H9 (cell line): ENCODE measurements at regions not wholly inside any gene's neighbourhood (a gene's known extent, or its start where the extent isn't known, plus 50 kb on each side); places are given as distances from the start of the nearest gene placed in this dataset.

Experiments used
- DNase-seq: peaks from one replicate; pipeline ENCODE4 v3.0.0-alpha.2; 2017
- H2AFZ ChIP-seq: one replicate; pipeline ENCODE4 v1.6.1; 2013; ENCODE audit warnings: mild to moderate bottlenecking, low read length, control low read depth, moderate library complexity
- H2AK5ac ChIP-seq: 2 replicates; pipeline ENCODE4 v1.6.1; 2013; ENCODE audit warnings: low read length, control low read depth, mixed read lengths; ENCODE audit not compliant: insufficient read length
- H2BK120ac ChIP-seq: one replicate; pipeline ENCODE4 v1.6.1; 2013; ENCODE audit warnings: low read depth, mild to moderate bottlenecking, low read length, control low read depth, inconsistent platforms; ENCODE audit not compliant: poor library complexity, severe bottlenecking
- H2BK12ac ChIP-seq: 2 replicates; pipeline ENCODE4 v1.6.1; 2013; ENCODE audit warnings: low read length, control low read depth, mixed read lengths, low read depth; ENCODE audit not compliant: insufficient read length
- H2BK15ac ChIP-seq: 2 replicates; pipeline ENCODE4 v1.6.1; 2013; ENCODE audit warnings: low read depth, low read length, control low read depth
- H2BK20ac ChIP-seq: one replicate; pipeline ENCODE4 v1.6.1; 2013; ENCODE audit warnings: low read depth, mild to moderate bottlenecking, low read length, control low read depth, inconsistent platforms; ENCODE audit not compliant: poor library complexity, severe bottlenecking
- H2BK5ac ChIP-seq: 2 replicates; pipeline ENCODE4 v1.6.1; 2013; ENCODE audit warnings: low read length, control low read depth, mixed read lengths; ENCODE audit not compliant: insufficient read length
- H3K14ac ChIP-seq: 2 replicates; pipeline ENCODE4 v1.6.1; 2013; ENCODE audit warnings: low read length, control low read depth; ENCODE audit not compliant: insufficient read depth
- H3K18ac ChIP-seq: 2 replicates; pipeline ENCODE4 v1.6.1; 2013; ENCODE audit warnings: low read depth, mild to moderate bottlenecking, mixed read lengths, low read length, control low read depth; ENCODE audit not compliant: insufficient read length
- H3K23ac ChIP-seq: 2 replicates; pipeline ENCODE4 v1.6.1; 2013; ENCODE audit warnings: low read length, control low read depth, mixed read lengths, low read depth; ENCODE audit not compliant: insufficient read length
- H3K23me2 ChIP-seq: 2 replicates; pipeline ENCODE4 v1.6.1; 2013; ENCODE audit warnings: low read depth, mild to moderate bottlenecking, mixed read lengths, low read length, control low read depth; ENCODE audit not compliant: insufficient read length, poor library complexity, severe bottlenecking
- H3K27ac ChIP-seq: 2 replicates; pipeline ENCODE4 v1.5.1; 2013; ENCODE audit warnings: low read length, control low read depth, mixed read lengths, low read depth; ENCODE audit not compliant: insufficient read length
- H3K27me3 ChIP-seq: 2 replicates; pipeline ENCODE4 v1.6.1; 2013; ENCODE audit warnings: low read length, control low read depth, inconsistent platforms; ENCODE audit not compliant: insufficient read depth
- H3K4ac ChIP-seq: 2 replicates; pipeline ENCODE4 v1.6.1; 2013; ENCODE audit warnings: low read depth, mild to moderate bottlenecking, control low read depth, inconsistent platforms, low read length, moderate library complexity
- H3K4me1 ChIP-seq: 2 replicates; pipeline ENCODE4 v1.6.1; 2013; ENCODE audit warnings: low read length, control low read depth, inconsistent platforms; ENCODE audit not compliant: insufficient read depth
- H3K4me2 ChIP-seq: 2 replicates; pipeline ENCODE4 v1.6.1; 2013; ENCODE audit warnings: low read length, control low read depth, mixed read lengths; ENCODE audit not compliant: insufficient read length, insufficient read depth
- H3K56ac ChIP-seq: 2 replicates; pipeline ENCODE4 v1.6.1; 2013; ENCODE audit warnings: low read depth, mild to moderate bottlenecking, mixed read lengths, low read length, control low read depth; ENCODE audit not compliant: insufficient read length
- H3K79me1 ChIP-seq: 2 replicates; pipeline ENCODE4 v1.6.1; 2013; ENCODE audit warnings: low read depth, mild to moderate bottlenecking, moderate library complexity, low read length, control low read depth, inconsistent platforms; ENCODE audit not compliant: insufficient read depth, poor library complexity, severe bottlenecking
- H3K79me2 ChIP-seq: 2 replicates; pipeline ENCODE4 v1.6.1; 2013; ENCODE audit warnings: low read length, control low read depth, inconsistent platforms; ENCODE audit not compliant: insufficient read depth
- H3K9ac ChIP-seq: 2 replicates; pipeline ENCODE4 v1.6.1; 2013; ENCODE audit warnings: low read length, control low read depth, mixed read lengths; ENCODE audit not compliant: insufficient read length; ENCODE audit errors: extremely low read depth
- H3K9me3 ChIP-seq: one replicate; pipeline ENCODE4 v1.6.1; 2013; ENCODE audit warnings: low read depth, low read length, inconsistent platforms; ENCODE audit not compliant: control insufficient read depth
- H3T11ph ChIP-seq: one replicate; pipeline ENCODE4 v1.6.1; 2013; ENCODE audit warnings: mild to moderate bottlenecking, low read length, control low read depth, inconsistent platforms
- H4K20me1 ChIP-seq: one replicate; pipeline ENCODE4 v1.6.1; 2013; ENCODE audit not compliant: control insufficient read depth, insufficient read length, insufficient read depth
- H4K5ac ChIP-seq: 2 replicates; pipeline ENCODE4 v1.6.1; 2013; ENCODE audit warnings: low read depth, mild to moderate bottlenecking, mixed read lengths, low read length, control low read depth; ENCODE audit not compliant: insufficient read length
- H4K8ac ChIP-seq: replicated peaks from 2 replicates; pipeline ENCODE4 v1.6.1; 2013; ENCODE audit warnings: low read length, control low read depth, mixed read lengths, low read depth; ENCODE audit not compliant: insufficient read length
- H4K91ac ChIP-seq: 2 replicates; pipeline ENCODE4 v1.6.1; 2013; ENCODE audit warnings: low read depth, mild to moderate bottlenecking, moderate library complexity, mixed read lengths, low read length, control low read depth; ENCODE audit not compliant: insufficient read length
- H3K27ac Mint-ChIP-seq, 3 experiments: 2 replicates in 2 of 3; 3 replicates in 1 of 3; pipeline ENCODE4 v1.8.0; 2020 to 2021; ENCODE audit warnings: mixed read lengths in 3 of 3, mild to moderate bottlenecking in 1 of 3, moderate library complexity in 1 of 3
- H3K27me3 Mint-ChIP-seq: 2 replicates; pipeline ENCODE4 v1.8.0; 2021; ENCODE audit warnings: low read depth, mild to moderate bottlenecking, moderate library complexity, mixed read lengths
- H3K36me3 Mint-ChIP-seq, 3 experiments: 2 replicates in 2 of 3; 3 replicates in 1 of 3; pipeline ENCODE4 v1.8.0; 2020 to 2021; ENCODE audit warnings: low read depth in 3 of 3, mixed read lengths in 3 of 3; ENCODE audit not compliant: insufficient read depth in 1 of 3
- H3K4me1 Mint-ChIP-seq, 2 experiments: 2 replicates each; pipeline ENCODE4 v1.8.0; 2020; ENCODE audit warnings: mixed read lengths in 2 of 2
- H3K4me3 Mint-ChIP-seq, 2 experiments: 2 replicates in 1 of 2; 3 replicates in 1 of 2; pipeline ENCODE4 v1.8.0; 2020 to 2021; ENCODE audit warnings: mild to moderate bottlenecking in 2 of 2, mixed read lengths in 2 of 2, moderate library complexity in 1 of 2
- H3K9me3 Mint-ChIP-seq, 2 experiments: 2 replicates in 1 of 2; 3 replicates in 1 of 2; pipeline ENCODE4 v1.8.0; 2020; ENCODE audit warnings: mild to moderate bottlenecking in 2 of 2, mixed read lengths in 2 of 2, moderate library complexity in 1 of 2
- CTCF ChIP-seq: fragments of 200-600 bp; sonication (generic); conservative IDR thresholded peaks from 3 replicates; pipeline ENCODE4 v1.8.0; 2021; ENCODE audit warnings: antibody characterized with exemption, mild to moderate bottlenecking
- WGBS: extraction: QIAGEN DNeasy Blood & Tissue Kit; methylation state at CpG from one replicate; pipeline ENCODE4 v1.1.7; 2013; ENCODE audit warnings: missing lambda C conversion rate, low lambda C conversion rate, mixed read lengths; ENCODE audit not compliant: insufficient read length; ENCODE audit errors: extremely low coverage; 5-methylcytosine and 5-hydroxymethylcytosine counted together

GRCh38 chr2:58769864-58770234 is 528.7 kb upstream of the FANCL start:
- H3K9me3 ChIP-seq: no peaks in the 10 kb centered on the region
- H3K4me1 ChIP-seq: no peaks in the 10 kb centered on the region; the same call in 1 of the 2 replicates
- no peak overlapping the region for H3K18ac ChIP-seq
- H4K20me1 ChIP-seq: no peaks in the 10 kb centered on the region
- no peak overlapping the region for H2BK120ac ChIP-seq
- H3K27me3 ChIP-seq: no peaks in the 10 kb centered on the region
- H2AK5ac ChIP-seq: no peak overlapping the region
- no peak overlapping the region for H3K9ac ChIP-seq
- H3K4ac ChIP-seq: no peak overlapping the region
- H2BK20ac ChIP-seq: no peak overlapping the region
- H2BK12ac ChIP-seq: no peak overlapping the region
- no peak overlapping the region for H3T11ph ChIP-seq
- H3K23ac ChIP-seq: no peak overlapping the region
- DNase-seq: no peak
- no peaks in the 10 kb centered on the region for H3K79me2 ChIP-seq
- H3K27me3 Mint-ChIP-seq: no peaks in the 10 kb centered on the region
- H3K36me3 Mint-ChIP-seq: no peaks in the 10 kb centered on the region
- no peak overlapping the region for H3K27ac Mint-ChIP-seq
- H3K4me2 ChIP-seq: no peak overlapping the region
- no peak overlapping the region for H2BK5ac ChIP-seq
- no peak overlapping the region for H4K91ac ChIP-seq
- H3K79me1 ChIP-seq: no peaks in the 10 kb centered on the region
- WGBS: no CpG with 5 or more reads among the region's 3 CpGs
- no peak overlapping the region for H3K14ac ChIP-seq
- no peak overlapping the region for H4K5ac ChIP-seq
- no peak overlapping the region for H2AFZ ChIP-seq
- peaks cover 16 to 18% of the 10 kb centered on the region in 2 experiments for H3K4me1 Mint-ChIP-seq
- H4K8ac ChIP-seq: no peak overlapping the region
- no peaks in the 10 kb centered on the region for H3K23me2 ChIP-seq
- H3K56ac ChIP-seq: no peak overlapping the region
- H2BK15ac ChIP-seq: no peak overlapping the region
- TF ChIP-seq CTCF: no peak
- no peak overlapping the region for H3K4me3 Mint-ChIP-seq
- no peak overlapping the region for H3K27ac ChIP-seq
- no peaks in the 10 kb centered on the region for H3K9me3 Mint-ChIP-seq
